ENCODE measurements at regions not wholly inside any gene's neighbourhood (a gene's known extent, or its start where the extent isn't known, plus 50 kb on each side); places are given as distances from the start of the nearest gene placed in this dataset.

- Histone ChIP-seq H3K4me3 (no peak overlapping the region), H3K4me1 (ENCODE audit: low read depth) (no peaks in the 10 kb centered on the region), H3K27ac (no peak overlapping the region), H3K9me3 (ENCODE audit: low read depth) (no peaks in the 10 kb centered on the region), H3K27me3 (peaks cover 9% of the 10 kb centered on the region), H3K36me3 (no peaks in the 10 kb centered on the region)
- TF ChIP-seq CTCF (IDR thresholded peaks at IDR 0.05; ENCODE audit: low read depth, low read length) = no peak
- DNase-seq (ENCODE audit: low read depth in 1 of 2, low spot score in 1 of 2) = no peak
Measured at GRCh38 chr9:34825775-34826174, 115.8 kb upstream of the CCL21 start.

GRCh38 chr9:34823778-34824177, 113.8 kb upstream of the CCL21 start:
- DNase-seq (ENCODE audit: low read depth in 1 of 2, low spot score in 1 of 2) = no peak
- H3K27me3 ChIP-seq = peaks cover 3% of the 10 kb centered on the region
- H3K27ac ChIP-seq = no peak overlapping the region
- H3K4me1 ChIP-seq (ENCODE audit: low read depth) = no peaks in the 10 kb centered on the region
- no peak for TF ChIP-seq CTCF (IDR thresholded peaks at IDR 0.05; ENCODE audit: low read depth, low read length)
- H3K36me3 ChIP-seq = no peaks in the 10 kb centered on the region
- no peaks in the 10 kb centered on the region for H3K9me3 ChIP-seq (ENCODE audit: low read depth)
- H3K4me3 ChIP-seq = no peak overlapping the region

GRCh38 chr9:34810187-34810524, 100.2 kb upstream of the CCL21 start:
- no peak for TF ChIP-seq CTCF (IDR thresholded peaks at IDR 0.05; ENCODE audit: low read depth, low read length)
- Histone ChIP-seq H3K4me3 (no peak overlapping the region), H3K36me3 (no peaks in the 10 kb centered on the region), H3K27me3 (peaks cover 27% of the 10 kb centered on the region), H3K4me1 (ENCODE audit: low read depth) (no peaks in the 10 kb centered on the region), H3K27ac (no peak overlapping the region), H3K9me3 (ENCODE audit: low read depth) (no peaks in the 10 kb centered on the region)
- DNase-seq (ENCODE audit: low read depth in 1 of 2, low spot score in 1 of 2) = no peak

- Histone ChIP-seq H3K27me3 (peaks cover 27% of the 10 kb centered on the region), H3K36me3 (no peaks in the 10 kb centered on the region), H3K4me1 (ENCODE audit: low read depth) (no peaks in the 10 kb centered on the region), H3K4me3 (no peak overlapping the region), H3K27ac (no peak overlapping the region), H3K9me3 (ENCODE audit: low read depth) (no peaks in the 10 kb centered on the region)
- peak; percentile 57 for TF ChIP-seq CTCF (IDR thresholded peaks at IDR 0.05; ENCODE audit: low read depth, low read length)
- peak; percentile 20 to 44 for DNase-seq (ENCODE audit: low read depth in 1 of 2, low spot score in 1 of 2)
Measured at GRCh38 chr9:34809504-34810186, 99.7 kb upstream of the CCL21 start.

- Histone ChIP-seq H3K4me1 (ENCODE audit: low read depth) (no peaks in the 10 kb centered on the region), H3K4me3 (no peak overlapping the region), H3K27me3 (peaks cover 3% of the 10 kb centered on the region), H3K9me3 (ENCODE audit: low read depth) (no peaks in the 10 kb centered on the region), H3K27ac (no peak overlapping the region), H3K36me3 (no peaks in the 10 kb centered on the region)
- no peak for DNase-seq (ENCODE audit: low read depth in 1 of 2, low spot score in 1 of 2)
- no peak for TF ChIP-seq CTCF (IDR thresholded peaks at IDR 0.05; ENCODE audit: low read depth, low read length)
Measured at GRCh38 chr9:34802916-34803315, 93.0 kb upstream of the CCL21 start.

All from cardiac muscle cell (in vitro differentiated cells and primary cell).